Hindlimb muscle (tissue), 1 donor: ENCODE measurements at regions not wholly inside any gene's neighbourhood (a gene's known extent, or its start where the extent isn't known, plus 50 kb on each side); places are given as distances from the start of the nearest gene placed in this dataset.

Source experiments
- DNase-seq: peaks from one replicate; pipeline ENCODE4 v3.0.0-alpha.2; 2013

DNA sequence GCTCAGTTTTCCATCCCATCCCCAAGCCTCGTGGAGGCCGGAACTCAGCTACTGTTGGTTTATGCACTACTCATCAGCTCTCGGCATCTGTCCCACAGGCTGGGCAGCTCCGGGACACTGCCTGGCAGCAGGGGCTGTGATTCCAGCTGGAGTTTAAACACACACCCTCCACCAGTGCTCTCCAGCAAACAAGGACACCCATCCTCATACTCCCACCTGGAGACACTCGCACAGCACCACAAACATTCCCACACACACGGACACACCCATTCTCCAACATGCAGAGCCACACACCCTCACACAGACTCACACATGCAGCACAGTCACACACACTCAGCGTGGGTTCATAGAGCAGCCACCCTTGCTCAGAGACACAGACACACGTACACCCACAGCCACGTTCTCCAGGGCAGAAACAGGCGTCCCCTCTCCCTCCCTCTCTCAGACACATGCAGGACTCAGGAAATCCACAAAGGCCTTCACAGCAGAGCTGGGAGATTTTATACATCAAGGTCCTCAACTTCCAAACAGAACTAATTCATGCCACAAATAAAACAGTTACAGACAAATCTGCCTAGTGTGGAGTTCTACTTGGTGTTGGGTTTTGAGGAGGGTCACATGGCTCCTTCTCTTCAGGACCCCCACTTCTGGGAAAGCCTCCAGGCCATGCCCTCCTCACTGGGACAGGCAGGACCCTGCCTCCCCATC is 785.4 kb downstream of the UQCRFS1 start:
- no peak for DNase-seq

DNA sequence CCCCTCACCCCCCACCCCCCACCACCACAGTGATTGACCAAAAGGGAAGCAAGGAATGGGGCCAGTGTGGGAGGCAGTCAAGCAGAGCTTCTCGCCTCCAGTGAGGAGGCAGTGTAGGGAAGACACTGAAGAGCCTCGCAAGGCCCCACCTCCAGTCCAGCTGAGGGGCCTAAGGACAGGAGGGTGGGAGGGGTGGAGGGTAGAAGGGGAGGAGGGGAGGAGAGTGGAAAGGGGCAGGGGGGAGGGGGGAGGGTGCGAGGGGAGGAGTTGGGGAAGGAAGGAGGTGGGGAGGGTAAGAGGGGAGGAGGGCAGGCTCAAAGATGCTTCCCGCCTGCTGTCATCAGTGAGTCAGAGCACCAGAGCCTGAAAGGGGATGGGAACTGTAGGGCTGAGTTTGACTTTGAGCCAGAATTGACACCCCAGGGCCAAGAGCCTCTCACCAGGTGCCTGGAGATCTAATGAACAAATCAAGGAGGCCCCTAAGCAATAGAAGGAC is 786.2 kb downstream of the UQCRFS1 start:
- no peak for DNase-seq

DNA sequence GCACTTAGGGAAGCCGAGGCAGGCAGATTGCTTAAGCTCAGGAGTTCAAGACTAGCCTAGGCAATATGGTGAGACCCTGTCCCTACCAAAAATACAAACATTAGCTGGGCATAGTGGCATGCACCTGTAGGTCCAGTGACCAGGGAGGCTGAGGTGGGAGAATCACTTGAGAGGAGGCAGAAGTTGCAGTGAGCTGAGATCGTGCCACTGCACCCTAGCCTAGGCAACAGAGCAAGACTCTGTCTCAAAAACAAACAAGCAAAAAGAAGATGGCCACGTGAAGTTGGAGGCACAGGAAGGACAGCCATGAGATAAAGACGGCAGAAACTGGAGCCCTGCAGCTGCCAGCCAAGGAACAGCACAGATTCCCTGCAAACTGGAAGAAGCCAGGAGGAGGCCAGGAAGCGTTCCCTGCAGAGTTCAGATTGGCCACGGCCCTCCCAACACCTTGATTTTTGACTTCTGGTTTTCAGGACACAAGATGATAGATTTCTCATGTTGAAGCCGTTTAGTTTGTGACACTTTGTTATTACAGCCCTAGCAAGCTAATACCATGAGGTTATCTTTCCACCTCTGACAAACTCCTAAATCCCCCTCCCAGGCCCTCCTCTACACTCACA is 786.7 kb downstream of the UQCRFS1 start:
- DNase-seq: no peak

DNA sequence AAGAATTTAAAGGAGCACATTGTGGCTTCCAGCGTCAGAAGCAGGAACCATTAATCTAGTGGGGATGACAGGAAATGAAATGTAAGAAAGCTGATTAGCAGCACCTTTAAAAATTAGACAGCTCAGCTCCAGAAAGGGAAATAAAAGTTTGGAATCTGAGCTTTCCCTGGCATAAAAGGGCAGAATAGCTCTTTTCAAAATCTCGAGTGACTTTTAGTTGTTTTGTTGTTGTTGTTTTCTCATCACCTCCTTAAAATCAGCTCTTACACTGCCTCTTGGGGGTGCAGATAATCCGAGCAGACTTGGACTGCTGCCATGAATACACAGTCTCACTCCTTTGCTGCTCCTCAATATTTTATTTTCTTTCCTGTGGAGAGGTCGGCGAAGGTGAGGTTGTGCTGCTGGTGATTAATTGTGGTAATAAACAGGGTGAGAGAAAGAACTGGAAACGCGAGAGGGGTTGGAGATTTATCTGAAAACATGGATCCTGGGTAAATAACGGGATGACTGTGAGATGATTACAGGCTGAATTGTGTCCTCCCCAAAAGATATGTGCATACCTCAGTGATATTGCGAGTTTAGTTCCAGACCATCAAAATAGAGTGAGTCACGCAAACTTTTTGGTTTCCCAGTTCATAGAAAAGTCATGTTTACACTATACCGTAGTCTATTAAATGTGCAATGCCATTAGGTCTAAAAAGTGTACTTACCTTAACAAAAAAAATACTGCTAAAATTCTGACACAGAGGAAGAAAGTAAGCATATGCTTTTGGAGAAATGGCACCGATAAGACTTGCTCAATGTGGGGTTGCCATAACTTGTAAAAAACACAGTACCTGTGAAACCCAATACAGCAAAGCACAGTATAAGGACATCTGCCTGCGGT is 787.7 kb downstream of the UQCRFS1 start:
- DNase-seq: no peak

DNA sequence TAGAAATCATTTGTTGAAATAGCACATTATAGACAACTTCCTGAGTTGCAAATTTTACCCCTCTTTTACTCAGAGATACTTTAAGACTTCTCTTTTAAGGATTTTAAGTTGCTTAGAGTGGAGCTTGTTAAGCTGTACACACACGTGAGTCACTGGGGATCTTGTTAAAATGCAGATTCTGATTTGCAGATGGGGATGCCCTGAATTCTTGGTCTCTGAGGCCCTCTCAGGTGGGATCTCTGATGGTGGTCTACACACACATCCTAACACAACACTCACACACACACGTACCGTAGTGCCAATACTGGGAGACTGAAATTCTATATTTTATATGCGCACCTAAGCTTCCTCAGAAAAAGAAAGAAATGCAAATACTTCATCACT is 788.3 kb downstream of the UQCRFS1 start:
- DNase-seq: no peak

DNA sequence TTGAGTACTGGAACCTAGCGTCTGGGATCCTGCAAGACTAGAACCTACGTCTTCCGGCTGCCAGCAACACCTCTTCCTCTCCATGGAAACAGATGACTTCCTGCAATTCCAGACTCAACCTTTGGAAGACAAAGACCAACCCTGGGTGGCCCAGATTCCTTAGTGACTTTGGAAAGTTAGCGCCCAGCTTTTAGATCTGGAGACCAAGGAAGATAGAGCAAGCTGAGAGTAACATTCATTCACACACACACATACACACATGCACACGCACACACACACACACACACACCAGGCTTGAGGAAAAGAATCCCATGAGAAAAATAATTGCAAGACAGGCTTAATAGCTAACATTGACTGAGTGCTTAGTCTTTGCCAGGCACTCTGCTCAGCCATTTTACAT is 788.9 kb downstream of the UQCRFS1 start:
- DNase-seq: no peak

DNA sequence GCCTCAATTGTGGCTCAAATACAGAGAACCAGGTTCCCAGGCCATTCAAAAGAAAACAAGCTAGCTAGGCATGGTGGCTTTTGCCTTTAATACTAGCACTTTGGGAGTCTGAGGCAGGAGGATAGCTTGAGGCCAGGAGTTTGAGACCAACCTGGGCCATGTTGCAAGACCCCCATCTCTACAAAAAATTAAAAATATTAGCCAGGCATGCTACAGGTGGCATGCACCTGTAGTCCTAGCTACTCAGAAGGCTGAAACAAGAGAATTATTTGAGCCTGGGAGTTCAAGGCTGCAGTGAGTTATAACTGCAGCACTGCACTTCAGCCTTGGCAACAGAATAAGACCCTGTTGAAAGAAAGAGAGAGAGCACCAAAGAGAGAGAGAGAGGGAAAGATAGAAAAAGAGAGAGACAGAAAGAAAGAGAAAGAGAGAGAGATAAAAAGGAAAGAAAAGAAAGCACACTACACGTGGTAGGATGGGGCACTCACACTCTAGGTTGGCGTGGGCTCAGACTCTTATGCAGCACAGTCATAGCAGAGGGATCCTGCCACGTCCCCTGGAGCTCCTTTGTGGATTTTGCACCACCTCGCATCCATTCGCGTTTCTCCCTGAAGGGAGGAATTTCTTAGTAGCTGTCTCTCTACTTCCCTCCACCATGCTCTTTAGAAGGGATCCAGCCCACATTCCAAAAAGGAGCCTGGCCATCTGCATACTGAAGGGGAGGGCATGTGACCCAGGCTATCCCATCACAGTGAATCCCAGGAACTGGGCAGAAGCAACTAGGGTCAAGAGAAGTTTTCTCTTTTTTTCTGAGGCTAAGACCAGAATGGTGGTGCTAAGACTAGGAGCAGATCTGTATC is 789.9 kb downstream of the UQCRFS1 start:
- no peak for DNase-seq

DNA sequence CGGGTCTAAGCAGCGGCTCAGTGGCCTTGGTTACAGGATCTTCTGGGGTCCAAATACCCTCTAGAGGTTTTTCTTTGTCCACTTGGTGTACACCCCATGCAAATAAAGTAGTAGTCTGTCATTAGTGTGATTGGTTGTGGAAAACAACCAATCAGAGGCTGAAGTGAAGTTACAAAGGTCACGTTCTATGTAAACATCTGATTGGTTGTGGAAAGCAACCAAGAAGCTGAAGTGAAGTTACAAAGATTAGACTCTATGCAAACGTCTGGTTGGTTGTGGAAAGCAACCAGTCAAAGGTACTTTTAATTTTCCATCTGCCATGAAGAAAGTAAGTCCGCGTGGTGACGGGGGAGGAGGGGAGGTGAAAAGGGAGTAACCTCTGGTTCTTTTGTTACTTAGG is 790.9 kb downstream of the UQCRFS1 start:
- DNase-seq: no peak

DNA sequence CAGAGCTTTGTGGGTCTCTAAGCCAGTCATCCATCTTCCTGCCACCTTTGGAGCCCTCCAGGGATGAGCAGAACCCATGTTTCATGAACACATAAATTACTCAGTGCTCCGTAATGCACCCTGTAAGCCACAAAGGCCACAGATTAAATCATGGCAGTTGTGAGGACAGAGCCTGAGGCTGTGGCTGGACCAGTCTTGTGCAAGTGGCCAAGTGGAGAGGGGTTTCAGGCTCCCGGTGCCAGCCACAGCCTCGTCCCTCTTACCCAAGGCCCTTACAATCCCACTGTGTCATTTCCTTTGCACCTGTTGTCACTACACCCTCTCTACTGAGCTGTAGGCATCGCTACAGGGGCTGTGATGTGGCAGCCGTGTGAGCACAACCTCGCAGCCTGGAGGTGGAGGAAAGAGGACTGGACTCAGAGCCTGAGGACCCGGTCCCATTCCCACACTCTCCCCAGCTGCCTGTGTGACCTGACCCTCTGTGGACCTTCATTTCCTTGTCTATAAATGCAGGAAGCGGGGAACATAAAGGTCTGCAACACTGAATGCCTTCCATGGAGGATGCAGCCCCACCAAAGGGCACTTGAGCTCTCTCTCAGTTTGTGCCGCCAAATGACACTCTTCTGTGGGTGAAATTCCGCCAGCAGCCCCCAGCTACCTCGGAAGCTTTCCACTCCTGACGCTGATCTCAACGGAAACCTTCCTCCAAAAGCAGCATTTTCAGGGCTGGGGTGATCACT is 792.0 kb downstream of the UQCRFS1 start:
- no peak for DNase-seq

DNA sequence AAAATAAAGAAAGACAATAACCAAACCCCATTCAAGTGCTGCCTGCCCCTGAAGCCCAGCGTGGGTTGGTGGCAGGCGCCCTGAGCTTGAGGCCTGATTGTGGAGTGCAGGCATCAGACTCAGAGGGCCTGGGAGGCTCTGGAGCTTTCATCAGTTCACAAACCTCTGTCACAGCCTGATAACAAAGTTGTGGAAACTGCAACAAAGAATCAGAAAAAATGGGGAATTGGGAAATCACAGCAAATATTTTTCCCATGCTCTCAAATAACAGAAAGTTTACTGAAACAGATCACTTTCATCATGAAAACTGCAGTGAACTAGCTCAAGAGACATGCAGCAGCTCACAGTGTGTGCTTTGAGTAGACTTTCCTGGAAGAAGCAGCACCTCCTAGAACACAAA is 793.6 kb downstream of the UQCRFS1 start:
- no peak for DNase-seq

DNA sequence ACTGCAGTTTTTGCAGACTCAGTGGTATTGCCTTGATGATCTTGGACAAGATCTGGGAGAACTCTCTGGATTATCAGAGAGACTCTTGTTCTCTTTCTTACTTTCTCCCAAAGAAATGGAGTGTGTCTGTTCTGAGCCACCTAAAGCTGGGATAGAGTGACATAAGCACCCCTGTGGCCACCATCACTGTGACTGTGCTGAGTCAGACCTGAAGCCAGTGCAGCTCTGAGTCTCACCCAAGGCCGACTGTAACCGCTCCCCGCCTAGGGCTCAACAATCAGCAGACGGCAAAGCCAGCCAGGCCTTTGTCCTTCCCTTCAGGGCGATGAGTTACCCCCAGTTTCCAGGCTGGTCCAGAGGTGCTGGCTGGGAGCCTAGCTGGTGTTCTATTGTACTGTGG is 795.6 kb downstream of the UQCRFS1 start:
- DNase-seq: no peak

DNA sequence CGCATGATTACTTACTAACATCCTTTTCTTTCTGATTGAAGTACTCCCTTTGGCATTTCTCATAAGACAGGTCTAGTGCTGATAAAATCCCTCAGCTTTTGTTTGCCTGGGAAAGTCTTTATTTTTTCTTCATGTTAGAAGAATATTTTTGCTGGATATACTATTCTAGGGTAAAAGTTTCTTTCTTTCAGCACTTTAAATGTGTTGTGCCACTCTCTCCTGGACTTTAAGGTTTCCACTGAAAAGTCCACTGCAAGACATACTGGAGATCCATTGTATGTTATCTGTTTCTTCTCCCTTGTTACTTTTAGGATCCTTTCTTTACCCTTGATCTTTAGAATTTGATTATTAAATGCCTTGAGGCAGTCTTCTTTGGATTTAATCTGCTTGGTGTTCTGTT is 796.7 kb downstream of the UQCRFS1 start:
- no peak for DNase-seq

DNA sequence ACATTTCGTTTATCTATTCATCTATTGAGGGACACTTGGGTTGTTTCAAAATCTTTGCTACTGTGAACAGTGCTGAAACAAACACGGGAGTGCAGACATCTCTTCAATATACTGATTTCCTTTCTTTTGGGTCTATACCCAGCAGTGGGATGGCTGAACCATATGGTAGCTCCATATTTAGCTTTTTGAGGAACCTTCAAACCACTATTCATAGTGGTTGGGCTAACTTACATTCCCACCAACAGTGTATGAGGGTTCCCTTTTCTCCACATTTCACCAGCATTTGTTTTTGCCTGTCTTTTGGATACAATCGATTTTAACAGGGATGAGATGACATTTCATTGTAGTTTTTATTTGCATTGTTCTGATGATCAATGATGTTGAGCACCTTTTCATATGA is 798.2 kb downstream of the UQCRFS1 start:
- DNase-seq: no peak

DNA sequence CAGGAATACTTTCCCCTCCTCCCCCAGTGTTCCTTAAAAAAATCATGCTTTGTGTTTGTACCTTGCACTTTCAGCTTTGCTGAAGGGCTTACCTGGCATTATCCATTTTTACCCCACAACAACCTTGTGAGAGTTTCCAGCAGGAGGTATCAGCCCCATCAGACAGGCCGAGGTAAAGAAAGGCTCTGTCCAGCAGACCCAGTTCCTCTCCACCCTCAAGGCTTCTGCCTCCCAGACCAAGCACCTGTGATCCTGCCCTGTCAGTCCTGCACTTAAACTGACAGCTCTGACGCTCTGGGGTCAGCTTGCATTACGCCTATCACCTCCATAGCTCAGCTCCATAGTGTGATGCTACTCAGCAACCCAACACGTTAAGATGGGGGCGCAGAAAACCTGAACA is 803.1 kb downstream of the UQCRFS1 start:
- DNase-seq: no peak

DNA sequence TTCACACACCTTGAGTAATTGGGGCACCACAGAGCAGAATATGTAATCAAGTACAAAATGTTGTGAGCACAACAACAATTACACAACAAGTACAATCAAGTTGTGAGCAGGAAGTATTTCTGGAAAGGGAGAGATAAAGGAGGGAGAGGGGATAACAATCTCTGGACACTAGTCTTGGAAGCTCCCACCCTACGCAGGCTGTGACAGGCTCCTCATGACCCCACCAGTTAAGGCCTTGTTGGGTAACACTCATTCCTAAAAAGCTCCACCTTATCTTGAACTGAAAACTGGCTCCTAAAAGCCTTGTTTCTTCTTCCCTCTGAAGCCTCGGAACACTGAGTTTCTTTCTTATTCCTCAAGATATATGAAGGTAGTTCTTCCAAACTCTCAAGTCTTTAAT is 806.0 kb downstream of the UQCRFS1 start:
- DNase-seq: no peak

DNA sequence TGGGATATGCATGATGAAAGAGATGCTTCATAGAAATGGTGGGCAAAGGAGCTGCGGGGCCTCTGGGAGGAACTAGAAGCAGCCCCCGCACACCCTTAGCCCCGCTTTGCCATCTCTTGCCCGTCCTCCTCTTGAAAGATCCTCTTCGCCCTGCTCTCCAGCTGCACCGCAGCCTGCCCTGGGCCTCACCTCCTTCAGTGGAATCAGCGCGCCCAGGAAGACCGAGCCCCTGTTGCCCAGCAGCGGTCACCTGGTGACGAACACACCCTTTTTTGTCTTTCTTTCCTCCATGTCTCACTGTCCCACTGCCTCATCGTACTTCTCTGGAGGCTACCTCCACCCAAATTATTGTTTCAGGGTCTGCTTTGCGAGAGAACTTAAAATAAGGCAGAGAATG is 807.6 kb downstream of the UQCRFS1 start:
- DNase-seq: no peak

DNA sequence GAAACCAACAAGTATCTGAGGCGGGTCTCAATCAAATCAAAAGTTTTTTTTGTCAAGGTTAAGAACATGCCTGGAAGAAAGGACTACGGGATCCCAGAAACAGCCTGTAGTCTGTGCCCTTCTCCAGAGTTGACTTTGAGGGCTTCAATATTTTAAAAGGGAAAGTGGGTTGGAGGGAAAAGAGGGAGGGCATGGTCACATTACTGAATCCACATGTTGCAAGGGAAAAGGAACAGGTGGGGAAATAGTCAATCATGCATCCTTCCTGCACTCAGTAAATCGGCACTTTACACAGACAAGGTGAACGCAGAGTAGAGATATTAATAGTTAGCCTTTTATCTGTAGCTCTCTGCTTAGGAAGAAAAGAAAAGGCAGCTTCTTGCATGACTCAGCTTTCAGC is 808.5 kb downstream of the UQCRFS1 start:
- no peak for DNase-seq

DNA sequence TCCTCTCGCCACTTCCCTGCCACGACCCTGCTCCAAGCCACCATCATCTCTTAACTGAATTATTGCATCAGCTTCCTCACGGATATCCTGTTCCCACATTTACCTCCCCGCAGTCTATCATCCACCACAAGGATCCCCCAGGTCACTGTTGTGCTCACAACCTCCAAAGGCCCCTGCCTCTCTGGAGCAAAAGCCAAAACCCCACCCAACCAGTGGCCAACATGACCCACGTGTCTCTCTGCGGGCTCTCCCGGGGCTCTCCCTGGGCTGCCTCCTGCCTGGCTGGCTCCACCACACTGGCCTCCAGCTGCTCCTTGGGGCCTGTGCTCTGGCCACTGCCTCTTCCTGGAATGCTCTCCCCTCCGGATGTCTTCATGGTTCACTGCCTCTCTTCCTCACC is 809.3 kb downstream of the UQCRFS1 start:
- DNase-seq: no peak

DNA sequence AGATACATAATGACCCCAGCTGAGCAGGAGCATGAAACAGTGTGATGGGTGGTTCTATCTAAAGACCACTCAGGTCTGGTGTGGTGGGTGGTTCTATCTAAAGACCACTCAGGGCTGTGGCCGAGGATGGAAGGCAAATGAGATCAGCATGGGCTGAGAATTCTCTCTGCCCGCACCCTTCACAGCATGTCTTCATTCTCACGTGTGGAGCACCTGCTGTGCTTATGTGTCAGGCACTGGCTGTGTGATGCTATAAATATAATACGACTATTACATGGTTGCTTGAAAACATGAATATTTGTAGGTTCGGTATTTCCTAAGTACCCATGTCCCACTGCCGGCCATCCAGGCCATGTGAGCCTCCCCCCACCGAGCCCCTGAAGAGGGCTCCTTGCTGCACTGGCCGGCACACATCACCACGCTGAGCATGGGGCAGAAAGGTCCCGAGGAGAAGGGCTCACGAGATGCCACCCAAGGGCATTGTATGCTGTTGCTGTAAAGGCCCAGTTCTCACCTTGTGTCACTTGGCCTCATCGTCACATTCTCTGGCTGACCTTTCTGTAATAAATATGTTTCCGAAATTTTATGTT is 810.2 kb downstream of the UQCRFS1 start:
- no peak for DNase-seq

DNA sequence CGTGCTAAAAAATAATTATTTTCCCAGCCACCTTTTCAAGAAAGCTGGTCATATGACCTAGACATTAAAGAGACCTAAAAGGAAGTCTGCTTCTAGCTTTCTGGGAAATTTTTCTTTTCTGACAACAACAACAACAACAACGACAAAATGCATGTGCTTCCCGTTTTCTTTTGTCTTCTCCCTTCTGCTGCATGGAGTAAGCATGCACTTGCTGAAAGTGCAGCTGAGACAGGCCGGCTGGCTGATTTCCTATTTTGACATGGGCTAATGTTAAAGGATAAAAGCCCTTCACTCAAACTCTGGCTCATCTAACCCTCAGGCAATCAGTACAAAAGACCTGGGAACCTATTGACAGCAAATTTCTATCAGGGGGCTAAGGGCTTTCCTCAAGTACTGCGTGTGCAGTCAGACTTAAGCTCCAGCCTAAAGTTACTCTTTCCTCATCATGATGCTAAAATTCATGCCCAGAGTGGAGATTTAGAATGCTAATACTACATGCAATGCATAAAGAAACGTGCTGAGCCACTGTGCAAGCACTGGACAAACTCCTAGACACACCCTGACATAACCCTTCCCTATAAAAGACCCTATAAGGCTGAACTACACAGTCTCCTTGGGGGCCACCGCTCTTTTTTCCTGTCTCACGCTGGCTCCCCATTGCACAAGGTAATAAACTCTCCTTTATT is 811.1 kb downstream of the UQCRFS1 start:
- no peak for DNase-seq
